Keratinocyte (primary cell): ENCODE measurements at regions not wholly inside any gene's neighbourhood (a gene's known extent, or its start where the extent isn't known, plus 50 kb on each side); places are given as distances from the start of the nearest gene placed in this dataset.
A peak's percentile ranks its signal among the peaks of the same experiment; 100 is the strongest.

Source experiments
- DNase-seq: peaks from one replicate; pipeline ENCODE4 v3.0.0-alpha.2; 2011; ENCODE audit warnings: low read depth, missing footprints, low spot score
- FAIRE-seq: peaks from 2 replicates; lab custom pipeline; 2011; peaks lifted over from hg19 to GRCh38; lab: Jason Lieb, UNC
- H2AFZ ChIP-seq: 2 replicates; pipeline ENCODE4 v1.6.0; 2012; ENCODE audit warnings: low read length, control low read depth, inconsistent platforms; ENCODE audit not compliant: control insufficient read depth
- H3K27ac ChIP-seq: 2 replicates; pipeline ENCODE4 v1.5.1; 2011; ENCODE audit warnings: low read length; ENCODE audit not compliant: control insufficient read depth, insufficient read depth
- H3K27me3 ChIP-seq: 3 replicates; pipeline ENCODE4 v1.6.0; 2011; ENCODE audit warnings: low read length; ENCODE audit not compliant: control insufficient read depth, insufficient read depth; ENCODE audit errors: extremely low read depth
- H3K36me3 ChIP-seq, 2 experiments: 2 replicates in 1 of 2; 3 replicates in 1 of 2; pipeline ENCODE4 v1.5.1; 2011; ENCODE audit warnings: low read length in 2 of 2, mild to moderate bottlenecking in 1 of 2; ENCODE audit not compliant: control insufficient read depth in 2 of 2, insufficient read depth in 2 of 2; ENCODE audit errors: extremely low read depth in 1 of 2
- H3K4me1 ChIP-seq: 3 replicates; pipeline ENCODE4 v1.5.1; 2011; ENCODE audit warnings: low read length; ENCODE audit not compliant: control insufficient read depth, insufficient read depth; ENCODE audit errors: extremely low read depth
- H3K4me2 ChIP-seq: 3 replicates; pipeline ENCODE4 v1.6.0; 2011; ENCODE audit warnings: low read depth, low read length; ENCODE audit not compliant: control insufficient read depth, insufficient read depth; ENCODE audit errors: extremely low read depth
- H3K4me3 ChIP-seq, 3 experiments: fragments of 200-600 bp in 1 of 3; sonication (generic) in 1 of 3; 2 replicates in 2 of 3; 3 replicates in 1 of 3; pipeline ENCODE4 v1.5.1; 2011 to 2016; ENCODE audit warnings: low read length in 3 of 3, mild to moderate bottlenecking in 3 of 3, control low read depth in 2 of 3, inconsistent platforms in 1 of 3, low read depth in 1 of 3, mixed read lengths in 1 of 3, mixed run types in 1 of 3, moderate library complexity in 1 of 3; ENCODE audit not compliant: control insufficient read depth in 2 of 3, insufficient read depth in 2 of 3; ENCODE audit errors: extremely low read depth in 1 of 3
- H3K79me2 ChIP-seq: 2 replicates; pipeline ENCODE4 v1.6.0; 2012; ENCODE audit warnings: low read length; ENCODE audit not compliant: control insufficient read depth, insufficient read depth
- H3K9ac ChIP-seq: 3 replicates; pipeline ENCODE4 v1.6.0; 2011; ENCODE audit warnings: low read length; ENCODE audit not compliant: control insufficient read depth, insufficient read depth; ENCODE audit errors: extremely low read depth
- H3K9me1 ChIP-seq: 3 replicates; pipeline ENCODE4 v1.6.0; 2011; ENCODE audit warnings: low read length; ENCODE audit not compliant: control insufficient read depth, insufficient read depth; ENCODE audit errors: extremely low read depth
- H3K9me3 ChIP-seq: 2 replicates; pipeline ENCODE4 v1.5.1; 2012; ENCODE audit warnings: low read depth, low read length; ENCODE audit not compliant: control insufficient read depth
- H4K20me1 ChIP-seq: 3 replicates; pipeline ENCODE4 v1.6.0; 2011; ENCODE audit warnings: low read length; ENCODE audit not compliant: control insufficient read depth, insufficient read depth; ENCODE audit errors: extremely low read depth
- CTCF ChIP-seq, 3 experiments: IDR thresholded peaks in 1 of 3; conservative IDR thresholded peaks in 1 of 3; optimal IDR thresholded peaks in 1 of 3; 2 replicates in 2 of 3; 3 replicates in 1 of 3; pipeline versions ENCODE3 to v1.5.1; 2011; ENCODE audit warnings: low read length in 3 of 3, mild to moderate bottlenecking in 3 of 3, moderate library complexity in 2 of 3, control low read depth in 1 of 3, inconsistent platforms in 1 of 3; ENCODE audit not compliant: insufficient read depth in 2 of 3; ENCODE audit errors: extremely low read depth in 1 of 3
- EZH2 ChIP-seq: IDR thresholded peaks from one replicate; pipeline ENCODE4 v1.6.1; 2012; ENCODE audit warnings: inconsistent platforms, mild to moderate bottlenecking, low read length, moderate library complexity
- dilution Hi-C: fragments of 300-500 bp; cut with MboI; formaldehyde crosslinking; loops from one replicate; pipeline ENCODE4 v1.7.0; 2020; ENCODE audit warnings: low sequenced_read_pairs; ENCODE audit not compliant: extremely low pct_ligation_motif_present

- H3K27ac ChIP-seq: no peak overlapping the region
- H3K4me3 ChIP-seq: no peak overlapping the region
- TF ChIP-seq CTCF (optimal IDR thresholded peaks at IDR 0.05 in 1 of 3, IDR thresholded peaks at IDR 0.05 in 1 of 3, conservative IDR thresholded peaks at IDR 0.05 in 1 of 3; ENCODE audit: extremely low read depth in 1 of 3, insufficient read depth in 2 of 3, low read length in 3 of 3) (no peak), EZH2 (no peak)
- H3K4me2 ChIP-seq: no peak overlapping the region
- H3K9me1 ChIP-seq: no peaks in the 10 kb centered on the region
- H3K9ac ChIP-seq: no peak overlapping the region
- dilution Hi-C loops: no loop called here
- H3K4me1 ChIP-seq: peaks cover 19% of the 10 kb centered on the region
- H2AFZ ChIP-seq: no peak overlapping the region
- FAIRE-seq (no peak), DNase-seq (no peak)
- H3K36me3 ChIP-seq: no peaks in the 10 kb centered on the region
- no peaks in the 10 kb centered on the region for H3K9me3 ChIP-seq
- H3K79me2 ChIP-seq: no peaks in the 10 kb centered on the region
- H4K20me1 ChIP-seq: no peaks in the 10 kb centered on the region
- no peaks in the 10 kb centered on the region for H3K27me3 ChIP-seq
Observed at GRCh38 chr11:88428959-88429358, 91.4 kb upstream of the CTSC start.

- Histone ChIP-seq H3K9ac (no peak overlapping the region), H4K20me1 (no peaks in the 10 kb centered on the region), H3K4me3 (no peak overlapping the region), H2AFZ (no peak overlapping the region), H3K4me1 (peaks cover 16% of the 10 kb centered on the region), H3K4me2 (no peak overlapping the region), H3K36me3 (no peaks in the 10 kb centered on the region), H3K9me3 (no peaks in the 10 kb centered on the region), H3K79me2 (no peaks in the 10 kb centered on the region), H3K27ac (no peak overlapping the region), H3K27me3 (no peaks in the 10 kb centered on the region), H3K9me1 (no peaks in the 10 kb centered on the region)
- FAIRE-seq (peak; percentile 36), DNase-seq (no peak)
- TF ChIP-seq EZH2: no peak
- TF ChIP-seq CTCF (optimal IDR thresholded peaks at IDR 0.05 in 1 of 3, IDR thresholded peaks at IDR 0.05 in 1 of 3, conservative IDR thresholded peaks at IDR 0.05 in 1 of 3; ENCODE audit: extremely low read depth in 1 of 3, insufficient read depth in 2 of 3, low read length in 3 of 3): no peak
- dilution Hi-C loops: no loop called here
Observed at GRCh38 chr11:88427719-88428118, 90.2 kb upstream of the CTSC start.
